Astrocyte of the spinal cord (primary cell): ENCODE measurements at regions not wholly inside any gene's neighbourhood (a gene's known extent, or its start where the extent isn't known, plus 50 kb on each side); places are given as distances from the start of the nearest gene placed in this dataset.

Experiments used
- DNase-seq: peaks from one replicate; pipeline ENCODE4 v3.0.0; 2011; ENCODE audit warnings: low read depth, low spot score
- H3K4me3 ChIP-seq: 2 replicates; pipeline ENCODE4 v1.5.1; 2011; ENCODE audit warnings: low read depth, mild to moderate bottlenecking, low read length, moderate library complexity
- CTCF ChIP-seq: IDR thresholded peaks from 2 replicates; pipeline ENCODE4 v1.5.1; 2012; ENCODE audit warnings: low read depth, mild to moderate bottlenecking, low read length, inconsistent platforms
- in situ Hi-C: cut with HindIII; loops from 2 replicates; pipeline ENCODE4 v1.10.0; 2017; ENCODE audit warnings: low sequenced_read_pairs

GRCh38 chr2:30068067-30068466 lies 78.7 kb upstream of the YPEL5 start:
- TF ChIP-seq CTCF: no peak
- DNase-seq: no peak
- H3K4me3 ChIP-seq: no peak overlapping the region
- in situ Hi-C loops: no loop called here

- no peak overlapping the region for H3K4me3 ChIP-seq
- peak; percentile 83 for TF ChIP-seq CTCF
- peak; percentile 67 for DNase-seq
- in situ Hi-C loops: no loop called here
Measured at GRCh38 chr2:30072250-30072842, 74.5 kb upstream of the YPEL5 start.

- in situ Hi-C loops: no loop called here
- H3K4me3 ChIP-seq: no peak overlapping the region
- no peak for DNase-seq
- no peak for TF ChIP-seq CTCF
Measured at GRCh38 chr2:30073523-30073922, 73.3 kb upstream of the YPEL5 start.

GRCh38 chr2:30074023-30074422 lies 72.8 kb upstream of the YPEL5 start:
- in situ Hi-C loops: no loop called here

GRCh38 chr2:30078521-30078920 lies 68.3 kb upstream of the YPEL5 start:
- no peak for TF ChIP-seq CTCF
- in situ Hi-C loops: no loop called here
- no peak overlapping the region for H3K4me3 ChIP-seq
- DNase-seq: no peak

More at GRCh38 chr2:30074023-30074422, 72.8 kb upstream of the YPEL5 start:
- no peak overlapping the region for H3K4me3 ChIP-seq
- DNase-seq: no peak
- TF ChIP-seq CTCF: no peak

GRCh38 chr2:30084915-30085314 lies 61.9 kb upstream of the YPEL5 start:
- H3K4me3 ChIP-seq: no peak overlapping the region
- in situ Hi-C loops: no loop called here
- no peak for TF ChIP-seq CTCF
- DNase-seq: no peak

GRCh38 chr2:30089171-30089570 lies 57.6 kb upstream of the YPEL5 start:
- TF ChIP-seq CTCF: no peak
- H3K4me3 ChIP-seq: no peak overlapping the region
- in situ Hi-C loops: no loop called here
- no peak for DNase-seq
